SK-N-MC (cell line): ENCODE measurements at regions not wholly inside any gene's neighbourhood (a gene's known extent, or its start where the extent isn't known, plus 50 kb on each side); places are given as distances from the start of the nearest gene placed in this dataset.

Experiments used
- EZH2 ChIP-seq: fragments of 200-600 bp; sonication (generic); IDR thresholded peaks from one replicate; pipeline ENCODE4 v1.6.1; 2017; ENCODE audit warnings: antibody characterized with exemption
- POLR2AphosphoS5 ChIP-seq: IDR thresholded peaks from 2 replicates; pipeline ENCODE4 v1.6.1; 2012; ENCODE audit warnings: mild to moderate bottlenecking, low read depth, low read length, borderline replicate concordance

GRCh38 chr9:104028827-104029226 is 65.3 kb upstream of the SMC2 start:
- TF ChIP-seq POLR2AphosphoS5 (no peak), EZH2 (no peak)
